GM12891 (cell line): ENCODE measurements at regions not wholly inside any gene's neighbourhood (a gene's known extent, or its start where the extent isn't known, plus 50 kb on each side); places are given as distances from the start of the nearest gene placed in this dataset.

Experiments
- POLR2A ChIP-seq: IDR thresholded peaks from 2 replicates; pipeline ENCODE4 v1.6.1; 2011; ENCODE audit warnings: low read depth, low read length, control low read depth
- POLR2AphosphoS5 ChIP-seq: IDR thresholded peaks from 2 replicates; pipeline ENCODE4 v1.6.1; 2011; ENCODE audit warnings: low read depth, low read length, control low read depth
- SPI1 ChIP-seq: IDR thresholded peaks from 2 replicates; pipeline ENCODE4 v1.6.1; 2011; ENCODE audit warnings: low read depth, low read length, control low read depth

- TF ChIP-seq POLR2AphosphoS5 = no peak
- no peak for TF ChIP-seq POLR2A
- peak; percentile 80 for TF ChIP-seq SPI1
Measured at GRCh38 chr4:36917413-36917812, 327.1 kb upstream of the NWD2 start.
